Parathyroid adenoma (tissue), 2 donors: ENCODE measurements at regions not wholly inside any gene's neighbourhood (a gene's known extent, or its start where the extent isn't known, plus 50 kb on each side); places are given as distances from the start of the nearest gene placed in this dataset.

ENCODE experiments used
- H2AFZ ChIP-seq: fragments of 300-600 bp; sonication (generic); one replicate; pipeline ENCODE4 v1.7.0; 2017; ENCODE audit warnings: antibody characterized with exemption, mild to moderate bottlenecking
- H3K27ac ChIP-seq: fragments of 300-600 bp; sonication (generic); one replicate; pipeline ENCODE4 v1.7.0; 2017
- H3K27me3 ChIP-seq: fragments of 300-600 bp; sonication (generic); one replicate; pipeline ENCODE4 v1.7.0; 2017; ENCODE audit warnings: low read length; ENCODE audit not compliant: control insufficient read depth, insufficient read depth
- H3K36me3 ChIP-seq: fragments of 300-600 bp; sonication (generic); one replicate; pipeline ENCODE4 v1.7.0; 2017; ENCODE audit warnings: low read length; ENCODE audit not compliant: control insufficient read depth, insufficient read depth
- H3K4me1 ChIP-seq: fragments of 300-600 bp; sonication (generic); one replicate; pipeline ENCODE4 v1.7.0; 2017; ENCODE audit warnings: control low read depth
- H3K4me2 ChIP-seq: fragments of 300-600 bp; sonication (generic); one replicate; pipeline ENCODE4 v1.7.0; 2017; ENCODE audit warnings: low read length
- H3K4me3 ChIP-seq: fragments of 300-600 bp; sonication (generic); one replicate; pipeline ENCODE4 v1.7.0; 2017; ENCODE audit warnings: low read depth, low read length
- H3K79me2 ChIP-seq: fragments of 300-600 bp; sonication (generic); one replicate; pipeline ENCODE4 v1.7.0; 2017; ENCODE audit warnings: control low read depth
- H3K9ac ChIP-seq: fragments of 300-600 bp; sonication (generic); one replicate; pipeline ENCODE4 v1.7.0; 2017; ENCODE audit warnings: mild to moderate bottlenecking
- H3K9me3 ChIP-seq: fragments of 300-600 bp; sonication (generic); one replicate; pipeline ENCODE4 v1.7.0; 2017; ENCODE audit warnings: low read length; ENCODE audit not compliant: control insufficient read depth
- CTCF ChIP-seq: fragments of 300-600 bp; sonication (generic); IDR thresholded peaks from one replicate; pipeline ENCODE4 v1.7.0; 2017; ENCODE audit warnings: antibody characterized with exemption, mild to moderate bottlenecking
- donor health status: primary hyperparathyroidism.

DNA sequence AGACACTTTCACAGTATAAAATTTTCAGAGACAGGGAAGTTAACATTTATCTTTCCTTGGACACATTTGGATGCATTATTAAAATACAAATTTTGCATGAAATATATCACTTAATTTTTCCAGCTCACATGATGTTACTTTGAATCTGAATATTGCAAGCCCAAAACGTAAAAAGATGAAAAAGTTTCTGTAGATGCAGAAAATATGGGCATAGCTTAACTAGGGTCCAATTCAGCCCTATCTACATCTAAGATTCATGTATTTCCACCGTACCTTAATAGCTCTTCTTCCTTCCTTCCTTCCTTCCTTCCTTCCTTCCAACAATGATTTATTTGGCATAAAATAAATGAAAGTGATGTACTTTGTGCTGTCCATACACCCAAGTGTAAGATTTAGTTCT is 1084.6 kb upstream of the TMEFF2 start:
- no peak for TF ChIP-seq CTCF
- Histone ChIP-seq H3K27ac (no peak overlapping the region), H3K4me1 (no peaks in the 10 kb centered on the region), H3K9ac (no peak overlapping the region), H3K79me2 (no peaks in the 10 kb centered on the region), H3K27me3 (no peaks in the 10 kb centered on the region), H3K36me3 (no peaks in the 10 kb centered on the region), H2AFZ (no peak overlapping the region), H3K9me3 (no peaks in the 10 kb centered on the region), H3K4me2 (no peak overlapping the region), H3K4me3 (no peak overlapping the region)

DNA sequence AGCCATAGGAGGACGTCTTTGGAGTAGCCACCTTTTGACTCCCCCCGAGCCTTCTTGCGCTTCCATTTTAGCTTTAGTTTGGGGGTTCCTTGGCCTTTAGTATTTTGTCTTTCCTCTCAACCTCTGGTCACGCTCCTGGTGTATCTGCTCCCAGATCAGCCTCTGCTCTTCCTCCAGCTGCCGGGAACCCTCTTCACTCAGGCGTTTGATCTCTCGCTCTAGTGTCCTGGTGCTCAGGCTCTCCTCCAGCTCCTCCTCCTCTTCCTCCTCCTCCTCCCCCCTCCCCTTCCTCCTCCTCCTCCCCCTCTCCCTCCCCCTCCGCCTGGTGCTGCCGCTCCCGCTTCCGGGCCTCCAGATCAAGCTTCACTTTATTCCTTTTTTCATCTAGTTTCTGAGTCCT is 1082.3 kb upstream of the TMEFF2 start:
- H3K36me3 ChIP-seq, result no peaks in the 10 kb centered on the region
- H3K9me3 ChIP-seq, result no peaks in the 10 kb centered on the region
- no peak overlapping the region for H3K9ac ChIP-seq
- H2AFZ ChIP-seq, result no peak overlapping the region
- H3K4me2 ChIP-seq, result no peak overlapping the region
- no peak for TF ChIP-seq CTCF
- no peak overlapping the region for H3K27ac ChIP-seq
- no peaks in the 10 kb centered on the region for H3K27me3 ChIP-seq
- no peak overlapping the region for H3K4me3 ChIP-seq
- no peaks in the 10 kb centered on the region for H3K4me1 ChIP-seq
- H3K79me2 ChIP-seq, result no peaks in the 10 kb centered on the region

DNA sequence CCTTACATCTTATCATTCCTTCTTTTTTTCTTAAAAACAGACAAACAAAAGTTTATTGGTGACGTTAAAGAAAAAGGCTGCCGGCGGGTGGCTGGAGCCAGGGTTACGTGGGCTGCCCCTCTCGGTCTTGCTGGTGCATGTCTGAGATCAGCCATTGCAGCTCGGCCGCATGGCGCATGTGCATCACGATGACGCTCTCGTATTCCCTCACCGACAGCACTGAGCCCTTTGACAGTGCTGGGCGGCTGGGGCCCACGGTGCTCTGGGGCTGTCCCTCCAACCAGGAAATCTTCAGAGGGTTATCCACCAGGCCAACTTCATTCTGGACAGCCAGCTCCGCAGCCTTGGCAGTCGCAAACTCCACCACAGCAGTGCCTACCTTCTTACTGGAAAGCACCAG is 1081.8 kb upstream of the TMEFF2 start:
- TF ChIP-seq CTCF, result no peak
- Histone ChIP-seq H3K4me3 (no peak overlapping the region), H3K9me3 (no peaks in the 10 kb centered on the region), H3K36me3 (no peaks in the 10 kb centered on the region), H3K4me2 (no peak overlapping the region), H3K79me2 (no peaks in the 10 kb centered on the region), H3K27me3 (no peaks in the 10 kb centered on the region), H2AFZ (no peak overlapping the region), H3K27ac (no peak overlapping the region), H3K9ac (no peak overlapping the region), H3K4me1 (no peaks in the 10 kb centered on the region)

- no peaks in the 10 kb centered on the region for H3K36me3 ChIP-seq
- H3K9me3 ChIP-seq, result no peaks in the 10 kb centered on the region
- H3K4me3 ChIP-seq, result no peak overlapping the region
- no peak for TF ChIP-seq CTCF
- no peaks in the 10 kb centered on the region for H3K79me2 ChIP-seq
- H3K4me1 ChIP-seq, result no peaks in the 10 kb centered on the region
- H3K27ac ChIP-seq, result no peak overlapping the region
- no peak overlapping the region for H3K4me2 ChIP-seq
- H2AFZ ChIP-seq, result no peak overlapping the region
- H3K9ac ChIP-seq, result no peak overlapping the region
- no peaks in the 10 kb centered on the region for H3K27me3 ChIP-seq
Observed at GRCh38 chr2:193276069-193276468, 1081.3 kb upstream of the TMEFF2 start.

DNA sequence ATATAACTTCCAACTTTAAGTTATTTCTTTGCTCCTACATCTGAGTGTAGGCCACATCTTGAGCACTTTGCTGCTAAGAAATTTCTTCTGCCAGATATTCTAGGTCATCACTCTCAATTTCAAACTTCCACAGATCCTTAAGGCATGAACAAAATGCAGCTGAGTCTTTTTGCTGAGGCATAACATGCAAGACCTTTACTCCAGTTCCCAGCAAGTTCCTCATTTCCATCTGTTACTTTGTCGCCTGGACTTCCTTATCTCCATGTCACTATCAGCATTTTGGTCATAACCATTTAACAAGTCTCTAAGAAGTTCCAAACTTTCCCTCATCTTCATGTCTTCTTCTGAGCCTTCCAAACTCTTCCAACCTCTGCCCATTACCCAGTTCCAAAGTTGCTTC is 1077.3 kb upstream of the TMEFF2 start:
- H3K9ac ChIP-seq, result no peak overlapping the region

More for the DNA sequence above, 1077.3 kb upstream of the TMEFF2 start:
- no peak overlapping the region for H3K4me2 ChIP-seq
- no peak for TF ChIP-seq CTCF
- H3K9me3 ChIP-seq, result no peaks in the 10 kb centered on the region
- H3K27me3 ChIP-seq, result no peaks in the 10 kb centered on the region
- H3K4me3 ChIP-seq, result no peak overlapping the region
- no peak overlapping the region for H3K27ac ChIP-seq
- no peaks in the 10 kb centered on the region for H3K36me3 ChIP-seq
- no peaks in the 10 kb centered on the region for H3K4me1 ChIP-seq
- no peak overlapping the region for H2AFZ ChIP-seq
- H3K79me2 ChIP-seq, result no peaks in the 10 kb centered on the region
